Sigmoid colon (tissue), 4 donors: ENCODE measurements at regions not wholly inside any gene's neighbourhood (a gene's known extent, or its start where the extent isn't known, plus 50 kb on each side); places are given as distances from the start of the nearest gene placed in this dataset.

ENCODE experiments used
- EP300 ChIP-seq, 4 donors: sonication (generic); formaldehyde crosslinking; IDR thresholded peaks; one replicate each; pipeline ENCODE4 v1.6.1; 2017; ENCODE audit warnings: antibody characterized with exemption in 4 of 4
- POLR2A ChIP-seq, 2 donors: fragments of 450-650 bp; IDR thresholded peaks; one replicate each; pipeline ENCODE4 v1.6.1; 2016; ENCODE audit warnings: antibody characterized with exemption in 2 of 2, mild to moderate bottlenecking in 2 of 2, moderate library complexity in 2 of 2
- POLR2AphosphoS5 ChIP-seq, 4 donors: sonication (generic); formaldehyde crosslinking; IDR thresholded peaks; one replicate each; pipeline ENCODE4 v1.6.1; 2017; ENCODE audit warnings: antibody characterized with exemption in 4 of 4
- TF ChIP-seq, protein P1 (sequence below), 4 experiments: fragments of 450-650 bp in 3 of 4; fragments of 200-600 bp in 1 of 4; IDR thresholded peaks; one replicate each; pipeline ENCODE4 v1.5.1; 2016 to 2019; ENCODE audit warnings: antibody characterized with exemption in 4 of 4, mild to moderate bottlenecking in 3 of 4, moderate library complexity in 2 of 4

DNA sequence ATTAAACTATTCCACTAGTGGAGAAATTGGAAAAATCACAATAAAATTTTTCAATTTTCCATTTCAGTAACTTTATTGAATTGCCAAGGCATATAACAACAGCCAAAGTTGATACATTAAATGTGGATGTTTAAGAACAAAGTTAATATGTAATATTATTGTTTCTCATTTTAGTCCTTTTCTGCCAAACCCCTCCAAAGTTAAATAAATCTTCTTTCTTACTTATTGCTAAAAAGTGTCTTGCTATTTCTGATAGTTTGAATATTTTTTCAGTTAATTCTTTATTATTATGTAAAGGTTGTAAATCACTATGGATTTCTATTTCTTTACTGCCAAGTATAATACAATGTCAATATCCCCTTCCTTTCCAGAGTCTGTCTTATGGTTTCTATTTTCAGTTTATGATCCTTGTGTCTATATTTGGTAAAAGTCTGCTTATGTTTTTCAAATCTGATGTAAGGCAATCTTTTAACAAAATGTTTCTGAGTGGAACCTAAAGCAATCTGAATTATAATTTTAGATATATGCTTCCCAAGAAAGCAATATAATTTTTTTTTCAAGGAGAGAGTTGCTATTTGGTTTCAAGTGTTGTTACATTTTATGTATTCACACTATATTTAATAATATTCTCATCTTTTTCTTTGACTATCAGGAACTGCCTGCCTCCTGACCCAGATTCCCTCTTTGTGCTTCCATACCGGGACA is 80.3 kb upstream of the RHOBTB1 start:
- TF ChIP-seq, protein P1, sequence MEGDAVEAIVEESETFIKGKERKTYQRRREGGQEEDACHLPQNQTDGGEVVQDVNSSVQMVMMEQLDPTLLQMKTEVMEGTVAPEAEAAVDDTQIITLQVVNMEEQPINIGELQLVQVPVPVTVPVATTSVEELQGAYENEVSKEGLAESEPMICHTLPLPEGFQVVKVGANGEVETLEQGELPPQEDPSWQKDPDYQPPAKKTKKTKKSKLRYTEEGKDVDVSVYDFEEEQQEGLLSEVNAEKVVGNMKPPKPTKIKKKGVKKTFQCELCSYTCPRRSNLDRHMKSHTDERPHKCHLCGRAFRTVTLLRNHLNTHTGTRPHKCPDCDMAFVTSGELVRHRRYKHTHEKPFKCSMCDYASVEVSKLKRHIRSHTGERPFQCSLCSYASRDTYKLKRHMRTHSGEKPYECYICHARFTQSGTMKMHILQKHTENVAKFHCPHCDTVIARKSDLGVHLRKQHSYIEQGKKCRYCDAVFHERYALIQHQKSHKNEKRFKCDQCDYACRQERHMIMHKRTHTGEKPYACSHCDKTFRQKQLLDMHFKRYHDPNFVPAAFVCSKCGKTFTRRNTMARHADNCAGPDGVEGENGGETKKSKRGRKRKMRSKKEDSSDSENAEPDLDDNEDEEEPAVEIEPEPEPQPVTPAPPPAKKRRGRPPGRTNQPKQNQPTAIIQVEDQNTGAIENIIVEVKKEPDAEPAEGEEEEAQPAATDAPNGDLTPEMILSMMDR (IDR thresholded peaks at IDR 0.05), result no peak
- TF ChIP-seq POLR2A (IDR thresholded peaks at IDR 0.05) (no peak), EP300 (IDR thresholded peaks at IDR 0.05) (no peak), POLR2AphosphoS5 (IDR thresholded peaks at IDR 0.05) (no peak)
